IPS-NIHi7 (cell line): ENCODE measurements at regions not wholly inside any gene's neighbourhood (a gene's known extent, or its start where the extent isn't known, plus 50 kb on each side); places are given as distances from the start of the nearest gene placed in this dataset.
"Not testable (repeated sequence)": the region's sequence is repeated elsewhere in the genome, so short reads cannot be mapped to it uniquely, and the experiment has no call there.

Experiments
- DNase-seq: peaks from one replicate; pipeline ENCODE4 v3.0.0; 2012; ENCODE audit warnings: mixed read lengths; ENCODE audit errors: extremely low spot score

- DNase-seq: no peak
These were observed 55.9 kb downstream of the BAMBI start for GRCh38 chr10:28733245-28733644.

DNA sequence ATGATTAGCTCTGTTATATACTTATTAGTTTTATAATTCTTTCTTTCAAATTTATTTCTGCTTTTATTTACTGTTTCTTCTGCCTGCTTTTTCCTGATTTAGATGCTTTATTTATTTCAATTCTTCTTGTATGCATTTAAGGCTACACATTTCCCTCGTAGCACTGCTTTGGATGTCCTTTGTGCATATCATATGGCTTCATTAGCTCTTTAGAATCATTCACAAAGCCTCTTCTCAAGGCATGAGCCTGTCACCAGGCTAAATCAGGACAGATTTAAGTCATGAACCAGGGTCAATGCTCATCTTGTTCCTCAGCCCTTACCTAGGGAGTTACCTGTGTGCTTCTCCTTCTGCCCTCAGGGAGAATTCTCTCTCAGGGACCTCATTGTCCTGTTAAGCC is 56.3 kb downstream of the BAMBI start:
- no peak for DNase-seq

GRCh38 chr10:28734938-28735759 is 57.8 kb downstream of the BAMBI start:
- DNase-seq: peak; percentile 42

GRCh38 chr10:28737096-28737495 is 59.8 kb downstream of the BAMBI start:
- no peak for DNase-seq

GRCh38 chr10:28738200-28738599 is 60.9 kb downstream of the BAMBI start:
- peak; percentile 39 for DNase-seq

DNA sequence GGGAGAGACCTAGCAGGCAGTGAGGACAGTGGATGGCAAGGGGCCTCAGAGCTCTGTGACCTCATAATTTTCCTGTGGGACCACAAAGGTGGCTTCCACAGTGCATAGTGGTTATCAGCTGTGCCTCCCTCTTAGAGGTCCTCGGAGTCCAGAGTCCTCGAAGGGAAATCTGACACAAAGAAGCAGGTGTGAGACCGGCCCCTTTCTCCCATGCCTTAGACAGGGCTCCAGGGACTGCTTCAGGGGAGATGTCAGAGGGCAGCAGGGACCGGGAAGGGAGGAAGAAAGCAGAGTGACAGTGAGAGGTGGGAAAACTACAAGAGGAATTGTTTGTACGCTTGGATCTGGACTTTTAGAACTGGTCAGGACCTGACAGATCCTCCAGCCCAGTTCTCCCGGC is 66.3 kb downstream of the BAMBI start:
- DNase-seq: no peak

GRCh38 chr10:28744069-28744768 is 66.9 kb downstream of the BAMBI start:
- DNase-seq: no peak

- no peak for DNase-seq
These were observed 77.8 kb downstream of the BAMBI start for GRCh38 chr10:28754930-28755718.

GRCh38 chr10:28761084-28761846 is 83.9 kb downstream of the BAMBI start:
- DNase-seq: no peak

- no peak for DNase-seq
These were observed 86.3 kb downstream of the BAMBI start for GRCh38 chr10:28763471-28764170.

GRCh38 chr10:28765641-28766040 is 88.3 kb downstream of the BAMBI start:
- no peak for DNase-seq

DNA sequence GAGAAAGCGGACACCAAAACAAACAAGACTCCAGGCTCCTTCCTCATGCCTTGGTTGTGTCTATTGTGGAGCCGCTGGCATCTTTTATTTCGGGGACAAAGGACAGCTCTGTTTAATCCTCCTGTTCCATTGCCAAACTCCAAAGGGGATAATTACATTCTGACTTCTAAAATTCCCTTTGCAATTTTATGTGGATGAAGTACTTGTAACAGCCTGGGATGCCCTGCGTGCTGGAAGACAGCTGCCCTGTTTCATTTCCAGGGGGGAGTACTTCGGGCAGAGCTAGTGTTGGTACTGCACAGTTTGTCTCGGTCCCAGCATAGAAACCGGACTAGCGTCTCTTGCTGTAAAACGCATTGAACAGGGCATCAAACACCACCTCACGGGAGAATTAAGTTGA is 90.9 kb downstream of the BAMBI start:
- DNase-seq: no peak

GRCh38 chr10:28769091-28769604 is 91.8 kb downstream of the BAMBI start:
- DNase-seq: no peak

GRCh38 chr10:28771580-28772090 is 94.3 kb downstream of the BAMBI start:
- not testable (repeated sequence) for DNase-seq

- DNase-seq: no peak
These were observed 97.0 kb downstream of the BAMBI start for GRCh38 chr10:28774051-28774995.

DNA sequence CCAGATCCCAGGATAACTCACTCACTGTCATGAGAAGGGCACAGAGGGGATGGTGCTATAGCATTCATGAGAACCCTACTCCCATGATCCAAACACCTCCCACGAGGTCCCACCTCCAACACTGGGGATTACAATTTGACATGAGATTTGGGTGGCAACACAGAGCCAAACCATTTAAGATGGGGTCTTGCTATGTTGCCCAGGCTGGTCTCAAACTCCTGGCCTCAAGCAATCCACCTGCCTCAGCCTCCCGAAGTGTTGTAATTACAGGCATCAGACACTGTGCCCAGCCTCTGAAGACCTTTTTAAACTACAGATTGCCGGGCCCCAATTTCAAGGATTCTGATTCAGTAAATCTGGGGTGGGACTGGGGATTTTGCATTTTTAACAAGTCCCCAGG is 98.5 kb downstream of the BAMBI start:
- no peak for DNase-seq

DNA sequence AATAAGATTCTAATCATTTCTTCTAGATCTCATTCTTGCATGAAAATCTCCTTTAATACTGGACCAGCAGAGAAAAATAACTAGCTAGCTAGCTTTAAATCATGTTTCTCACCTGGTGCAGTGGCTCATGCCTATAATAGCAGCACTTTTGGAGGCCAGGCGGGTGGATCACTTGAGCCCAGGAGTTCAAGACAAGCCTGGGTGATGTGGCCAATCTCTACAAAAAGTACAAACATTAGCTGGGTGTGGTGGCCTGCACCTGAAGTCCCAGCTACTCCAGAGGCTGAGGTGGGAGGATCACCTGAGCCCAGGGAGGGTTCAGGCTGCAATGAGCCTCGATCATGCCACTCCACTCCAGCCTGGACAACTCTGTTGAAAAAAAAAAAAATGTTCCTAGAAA is 99.2 kb downstream of the BAMBI start:
- no peak for DNase-seq

DNA sequence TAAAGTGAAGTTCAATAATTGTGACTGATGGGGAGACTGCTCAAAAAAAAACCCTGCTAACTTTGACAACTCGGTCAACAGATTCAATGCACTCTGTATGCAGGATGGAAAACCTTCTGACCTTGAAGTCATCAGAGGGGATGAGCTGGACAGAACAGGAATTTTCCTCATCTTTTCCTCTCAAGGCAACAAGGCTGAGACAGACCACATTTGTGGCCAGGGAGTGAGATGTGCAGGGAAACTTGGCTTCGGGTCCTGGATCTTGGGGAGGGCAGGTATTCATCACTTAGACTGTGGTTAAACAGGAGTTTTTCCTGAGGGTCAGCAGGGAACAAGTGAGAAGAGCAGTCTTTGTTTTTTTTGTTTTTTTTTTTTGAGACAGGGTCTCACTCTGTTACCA is 100.6 kb downstream of the BAMBI start:
- DNase-seq: no peak

GRCh38 chr10:28778524-28778923 is 101.2 kb downstream of the BAMBI start:
- DNase-seq: no peak
